Loucy (cell line): ENCODE measurements at regions not wholly inside any gene's neighbourhood (a gene's known extent, or its start where the extent isn't known, plus 50 kb on each side); places are given as distances from the start of the nearest gene placed in this dataset.

Experiments
- CTCF ChIP-seq: fragments of 200-600 bp; sonication (generic); conservative IDR thresholded peaks from 2 replicates; pipeline ENCODE4 v1.5.1; 2014; ENCODE audit warnings: mild to moderate bottlenecking, antibody characterized with exemption, low read length
- EZH2phosphoT487 ChIP-seq: fragments of 200-600 bp; IDR thresholded peaks from 2 replicates; pipeline ENCODE4 v1.6.1; 2018; ENCODE audit warnings: antibody characterized with exemption, mild to moderate bottlenecking, moderate library complexity, borderline replicate concordance

DNA sequence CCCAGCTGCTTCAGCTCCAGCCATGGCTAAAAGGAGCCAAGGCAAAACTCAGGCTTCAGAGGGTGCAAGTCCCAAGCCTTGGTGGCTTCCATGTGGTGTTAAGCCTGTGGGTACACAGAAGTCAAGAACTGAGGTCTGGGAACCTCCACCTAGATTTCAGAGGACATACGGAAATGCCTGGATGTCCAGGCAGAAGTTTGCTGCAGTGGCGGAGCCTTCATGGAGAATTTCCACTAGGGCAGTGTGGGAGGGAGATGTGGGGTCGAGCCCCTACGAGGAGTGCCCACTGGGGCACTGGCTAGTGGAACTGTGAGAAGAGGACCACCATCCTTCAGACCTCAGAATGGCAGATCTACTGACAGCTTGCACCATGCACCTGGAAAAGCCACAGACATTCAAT lies 76.1 kb upstream of the KCTD1 start:
- TF ChIP-seq CTCF (no peak), EZH2phosphoT487 (no peak)
